CD4-positive, alpha-beta T cell (primary cell): ENCODE measurements at regions not wholly inside any gene's neighbourhood (a gene's known extent, or its start where the extent isn't known, plus 50 kb on each side); places are given as distances from the start of the nearest gene placed in this dataset.

Experiments
- ATAC-seq: fragments of 200-7000 bp; cut with Tn5 transposase; one replicate; pipeline ENCODE4 v1.10.0; 2022; ENCODE audit warnings: mild to moderate bottlenecking; ENCODE audit not compliant: poor library complexity
- CTCF ChIA-PET: fragments of 350-600 bp; sonication (Branson Sonifier 250); formaldehyde crosslinking; loops from one replicate; lab custom pipeline; 2021; ENCODE audit warnings: antibody characterized with exemption, inconsistent platforms; lab: Charles Lee
- POLR2A ChIA-PET: fragments of 350-600 bp; sonication (Branson Sonifier 250); formaldehyde crosslinking; loops from one replicate; lab custom pipeline; 2021; ENCODE audit warnings: antibody characterized with exemption, inconsistent platforms; lab: Charles Lee
- DNase-seq, 14 experiments: peaks; one replicate each; pipeline ENCODE4 v3.0.0-alpha.2; 2013 to 2020; ENCODE audit warnings: mixed read lengths in 2 of 14
- H3K27ac ChIP-seq, 2 donors: one replicate each; pipeline versions ENCODE4 v1.5.1 to v1.7.0; 2013; ENCODE audit warnings: low read length in 2 of 2, low read depth in 1 of 2, mild to moderate bottlenecking in 1 of 2
- H3K27me3 ChIP-seq, 2 experiments: 1 replicate in 1 of 2; 2 replicates in 1 of 2; pipeline versions ENCODE4 v1.6.1 to v1.7.0; 2013; ENCODE audit warnings: low read length in 2 of 2, control low read depth in 1 of 2, mild to moderate bottlenecking in 1 of 2, moderate library complexity in 1 of 2; ENCODE audit not compliant: insufficient read depth in 2 of 2, control insufficient read depth in 1 of 2
- H3K36me3 ChIP-seq: one replicate; pipeline ENCODE4 v1.6.1; 2013; ENCODE audit warnings: low read length, control low read depth; ENCODE audit not compliant: insufficient read depth
- H3K4me1 ChIP-seq: one replicate; pipeline ENCODE4 v1.6.1; 2013; ENCODE audit warnings: low read length, control low read depth; ENCODE audit not compliant: insufficient read depth
- H3K4me3 ChIP-seq: one replicate; pipeline ENCODE4 v1.5.1; 2013; ENCODE audit warnings: mild to moderate bottlenecking, low read length, moderate library complexity
- H3K9me3 ChIP-seq, 2 experiments: 1 replicate in 1 of 2; 2 replicates in 1 of 2; pipeline versions ENCODE4 v1.6.1 to v1.7.0; 2013; ENCODE audit warnings: low read length in 2 of 2, mild to moderate bottlenecking in 2 of 2, control low read depth in 1 of 2, moderate library complexity in 1 of 2; ENCODE audit not compliant: control insufficient read depth in 1 of 2, insufficient read depth in 1 of 2
- H3K27ac Mint-ChIP-seq: one replicate; pipeline ENCODE4 v1.8.0; 2020; ENCODE audit warnings: mixed read lengths
- H3K27me3 Mint-ChIP-seq: one replicate; pipeline ENCODE4 v1.8.0; 2021; ENCODE audit warnings: mixed read lengths
- H3K36me3 Mint-ChIP-seq: one replicate; pipeline ENCODE4 v1.8.0; 2021; ENCODE audit warnings: low read depth, mixed read lengths
- H3K4me1 Mint-ChIP-seq: one replicate; pipeline ENCODE4 v1.8.0; 2021; ENCODE audit warnings: low read depth, mixed read lengths
- H3K4me3 Mint-ChIP-seq: one replicate; pipeline ENCODE4 v1.8.0; 2020; ENCODE audit warnings: mild to moderate bottlenecking, mixed read lengths
- H3K9me3 Mint-ChIP-seq: one replicate; pipeline ENCODE4 v1.8.0; 2020; ENCODE audit warnings: mixed read lengths
- intact Hi-C, 2 experiments: fragments of 100-400 bp; cut with DNase I in 1 of 2; cut with micrococcal nuclease in 1 of 2; formaldehyde crosslinking; loops; one replicate each; pipeline versions ENCODE4 v1.15.1 to v1.9.0; 2023 to 2025; cut with DNase I, micrococcal nuclease
- TF ChIP-seq, protein P1 (sequence below): fragments of 200-600 bp; IDR thresholded peaks from one replicate; pipeline ENCODE4 v1.8.0; 2022; ENCODE audit warnings: antibody characterized with exemption, mild to moderate bottlenecking

DNA sequence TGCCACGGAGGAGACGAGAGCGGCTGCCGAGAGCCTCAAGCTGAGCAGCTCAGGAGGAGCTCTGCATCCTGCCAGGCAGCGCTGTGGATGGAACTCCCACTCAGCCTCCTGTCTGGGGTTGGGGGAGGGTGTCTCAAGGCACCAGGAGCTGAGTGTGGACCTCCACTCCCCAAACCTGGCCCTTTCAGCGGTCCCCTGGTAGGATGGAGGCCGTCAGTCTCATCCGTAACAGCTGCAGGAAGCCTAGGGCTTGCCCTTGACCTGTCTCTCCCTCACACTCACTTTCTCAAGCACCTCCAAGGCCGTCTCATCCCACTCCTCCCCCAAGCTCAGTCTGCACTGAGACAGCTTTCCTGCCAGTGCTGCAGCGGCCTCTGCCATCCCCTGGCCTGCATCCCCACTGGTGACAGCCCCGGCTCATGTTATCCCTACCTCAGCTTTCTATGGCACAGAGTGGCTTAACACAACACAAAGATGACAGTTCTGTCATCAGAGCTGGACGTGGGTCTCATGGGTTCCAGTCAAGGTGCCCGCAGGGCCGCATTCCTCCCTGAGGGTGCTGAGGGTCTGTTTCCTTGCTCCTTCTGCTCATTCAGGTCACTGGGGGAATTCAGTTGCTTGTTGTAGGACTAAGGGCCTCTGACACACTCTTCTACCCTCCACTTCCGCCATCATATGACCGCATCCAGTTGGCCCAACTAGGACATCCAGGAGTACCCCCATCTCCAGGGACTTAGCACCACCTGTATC is 341.9 kb upstream of the B3GAT1 start:
- Mint-ChIP-seq H3K4me1 (no peaks in the 10 kb centered on the region), H3K27me3 (peaks cover 40% of the 10 kb centered on the region), H3K27ac (no peak overlapping the region), H3K9me3 (no peaks in the 10 kb centered on the region), H3K4me3 (no peak overlapping the region), H3K36me3 (no peaks in the 10 kb centered on the region)
- peaks cover 0 to 2% of the 10 kb centered on the region in 2 experiments for H3K27me3 ChIP-seq
- ChIA-PET POLR2A (no interaction called here), CTCF (no interaction called here)
- TF ChIP-seq, protein P1, sequence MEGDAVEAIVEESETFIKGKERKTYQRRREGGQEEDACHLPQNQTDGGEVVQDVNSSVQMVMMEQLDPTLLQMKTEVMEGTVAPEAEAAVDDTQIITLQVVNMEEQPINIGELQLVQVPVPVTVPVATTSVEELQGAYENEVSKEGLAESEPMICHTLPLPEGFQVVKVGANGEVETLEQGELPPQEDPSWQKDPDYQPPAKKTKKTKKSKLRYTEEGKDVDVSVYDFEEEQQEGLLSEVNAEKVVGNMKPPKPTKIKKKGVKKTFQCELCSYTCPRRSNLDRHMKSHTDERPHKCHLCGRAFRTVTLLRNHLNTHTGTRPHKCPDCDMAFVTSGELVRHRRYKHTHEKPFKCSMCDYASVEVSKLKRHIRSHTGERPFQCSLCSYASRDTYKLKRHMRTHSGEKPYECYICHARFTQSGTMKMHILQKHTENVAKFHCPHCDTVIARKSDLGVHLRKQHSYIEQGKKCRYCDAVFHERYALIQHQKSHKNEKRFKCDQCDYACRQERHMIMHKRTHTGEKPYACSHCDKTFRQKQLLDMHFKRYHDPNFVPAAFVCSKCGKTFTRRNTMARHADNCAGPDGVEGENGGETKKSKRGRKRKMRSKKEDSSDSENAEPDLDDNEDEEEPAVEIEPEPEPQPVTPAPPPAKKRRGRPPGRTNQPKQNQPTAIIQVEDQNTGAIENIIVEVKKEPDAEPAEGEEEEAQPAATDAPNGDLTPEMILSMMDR: no peak
- no peak for ATAC-seq
- H3K4me1 ChIP-seq: no peaks in the 10 kb centered on the region
- no peaks in the 10 kb centered on the region for H3K36me3 ChIP-seq
- peaks cover 0 to 4% of the 10 kb centered on the region in 2 experiments for H3K9me3 ChIP-seq
- no peak overlapping the region for H3K27ac ChIP-seq
- H3K4me3 ChIP-seq: no peak overlapping the region
- intact Hi-C loops: no loop called here
- DNase-seq: peak in 1 of 14 experiments; percentile 20

DNA sequence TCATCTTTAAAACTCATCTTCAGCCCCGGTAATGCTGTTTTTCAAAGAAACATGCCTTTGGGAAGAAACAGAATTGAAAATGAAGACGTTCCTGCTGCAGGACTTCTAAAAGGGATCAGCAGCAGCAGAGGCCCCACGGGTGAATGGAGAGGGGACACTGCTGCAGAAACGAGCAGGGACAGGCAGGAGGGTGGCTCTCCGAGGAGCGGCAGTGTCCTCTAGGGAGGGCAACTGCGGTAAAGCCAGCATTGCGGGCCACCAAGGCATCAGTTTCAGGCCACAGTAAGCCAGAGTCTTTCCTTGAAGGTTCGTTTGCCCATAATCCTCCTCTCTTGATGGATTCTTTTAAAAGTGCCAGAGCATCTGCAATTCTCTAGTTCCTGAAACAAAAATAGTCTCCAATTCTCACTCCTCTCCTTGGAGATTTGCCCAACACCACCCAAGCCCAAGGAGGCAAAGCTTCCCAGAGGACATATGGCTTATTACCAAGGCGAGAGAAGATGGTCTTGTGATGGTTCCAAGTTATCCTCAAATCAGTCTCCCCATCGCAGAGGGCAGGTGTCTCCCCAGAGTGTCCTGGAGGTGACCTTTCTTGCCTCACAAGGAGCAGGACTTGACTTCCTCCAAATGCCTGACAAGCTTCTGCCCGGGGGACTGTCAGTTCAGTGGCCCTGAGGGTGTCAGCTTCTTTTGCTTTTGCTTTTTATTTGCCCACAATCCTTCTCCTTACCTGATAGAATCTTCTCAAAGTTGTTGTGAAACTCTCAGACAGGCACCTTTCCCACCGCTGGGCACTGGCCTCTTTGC is 341.1 kb upstream of the B3GAT1 start:
- no peak overlapping the region for H3K4me3 Mint-ChIP-seq
- Histone ChIP-seq H3K4me1 (no peaks in the 10 kb centered on the region), H3K27ac (no peak overlapping the region), H3K36me3 (no peaks in the 10 kb centered on the region), H3K4me3 (no peak overlapping the region), H3K9me3 (peaks cover 0 to 4% of the 10 kb centered on the region in 2 experiments), H3K27me3 (peaks cover 0 to 2% of the 10 kb centered on the region in 2 experiments)
- CTCF ChIA-PET: no interaction called here
- peaks cover 46% of the 10 kb centered on the region for H3K27me3 Mint-ChIP-seq
- no peaks in the 10 kb centered on the region for H3K4me1 Mint-ChIP-seq
- TF ChIP-seq, protein P1: no peak
- POLR2A ChIA-PET: no interaction called here
- no peaks in the 10 kb centered on the region for H3K36me3 Mint-ChIP-seq
- peak in 1 of 14 experiments; percentile 6 for DNase-seq
- peaks cover 4% of the 10 kb centered on the region for H3K9me3 Mint-ChIP-seq
- intact Hi-C loops: no loop called here
- ATAC-seq: no peak
- no peak overlapping the region for H3K27ac Mint-ChIP-seq

DNA sequence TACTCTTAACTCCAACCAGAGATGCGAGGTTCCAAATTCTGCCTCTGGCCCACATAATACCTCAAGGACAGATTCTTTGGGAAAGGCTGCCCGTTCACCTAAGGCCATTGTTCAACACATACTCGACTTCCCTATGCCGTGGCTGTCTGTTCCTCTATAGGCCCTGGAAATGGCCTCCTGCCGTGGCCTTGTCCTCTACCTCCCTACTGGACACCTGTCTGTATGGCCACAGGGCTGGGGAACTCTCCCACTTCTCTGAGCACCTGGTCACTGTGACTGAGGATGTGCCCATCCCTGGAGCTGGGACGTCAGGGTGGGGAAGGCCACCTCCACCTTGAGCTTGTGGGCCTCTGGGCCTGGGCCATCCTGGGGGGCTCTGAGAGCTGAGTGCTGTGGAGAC is 340.5 kb upstream of the B3GAT1 start:
- H3K4me1 ChIP-seq: no peaks in the 10 kb centered on the region
- no peaks in the 10 kb centered on the region for H3K4me1 Mint-ChIP-seq
- DNase-seq (peak in 1 of 14 experiments; percentile 16), ATAC-seq (no peak)
- H3K36me3 Mint-ChIP-seq: no peaks in the 10 kb centered on the region
- H3K4me3 ChIP-seq: no peak overlapping the region
- no peak overlapping the region for H3K27ac ChIP-seq
- H3K9me3 Mint-ChIP-seq: peaks cover 4% of the 10 kb centered on the region
- H3K4me3 Mint-ChIP-seq: no peak overlapping the region
- ChIA-PET CTCF (no interaction called here), POLR2A (no interaction called here)
- no peaks in the 10 kb centered on the region for H3K36me3 ChIP-seq
- TF ChIP-seq, protein P1: no peak
- H3K27me3 Mint-ChIP-seq: peaks cover 48% of the 10 kb centered on the region
- intact Hi-C loops: no loop called here
- H3K9me3 ChIP-seq: peaks cover 0 to 4% of the 10 kb centered on the region in 2 experiments
- peaks cover 0 to 2% of the 10 kb centered on the region in 2 experiments for H3K27me3 ChIP-seq
- no peak overlapping the region for H3K27ac Mint-ChIP-seq
